ENCODE measurements at regions not wholly inside any gene's neighbourhood (a gene's known extent, or its start where the extent isn't known, plus 50 kb on each side); places are given as distances from the start of the nearest gene placed in this dataset.

DNA sequence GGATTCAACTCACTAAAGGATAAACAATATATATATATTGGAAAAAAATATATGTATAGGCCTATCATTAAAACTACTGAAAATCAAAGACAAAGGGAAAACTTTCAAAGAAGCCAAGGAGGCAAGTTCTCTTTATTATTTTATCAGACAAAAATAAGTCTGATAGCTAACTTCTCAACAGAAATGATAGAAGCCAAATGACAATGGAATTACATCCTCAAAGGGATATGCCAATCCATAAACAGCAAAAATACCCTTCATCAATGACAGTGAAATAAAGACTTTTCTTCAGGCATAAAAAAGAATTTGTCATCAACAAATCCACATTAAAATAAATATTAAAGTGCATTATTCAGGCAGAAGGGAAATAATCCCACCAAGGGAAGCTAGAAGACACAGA is 393.4 kb downstream of the ZFHX3 start:
- TF ChIP-seq CTCF (IDR thresholded peaks at IDR 0.05; ENCODE audit: insufficient read depth, low read length, poor library complexity, severe bottlenecking) (no peak), EZH2phosphoT487 (conservative IDR thresholded peaks at IDR 0.05; ENCODE audit: low read length) (no peak)
